Activated CD4-positive, alpha-beta T cell treated with anti-CD3 and anti-CD28 coated beads, Interleukin-2, amount 50 U/mL, for 4 hours (primary cell): ENCODE measurements at regions not wholly inside any gene's neighbourhood (a gene's known extent, or its start where the extent isn't known, plus 50 kb on each side); places are given as distances from the start of the nearest gene placed in this dataset.
"Not testable (repeated sequence)": the region's sequence is repeated elsewhere in the genome, so short reads cannot be mapped to it uniquely, and the experiment has no call there.

Experiments
- DNase-seq, 2 experiments: peaks; one replicate each; pipeline ENCODE4 v3.0.0-alpha.2; 2020

- DNase-seq = no peak
Observed at GRCh38 chr18:38644875-38645641, 1079.5 kb upstream of the CELF4 start.

- DNase-seq = no peak
Observed at GRCh38 chr18:38642711-38643110, 1077.1 kb upstream of the CELF4 start.

- not testable (repeated sequence) for DNase-seq
Observed at GRCh38 chr18:38639700-38640099, 1074.1 kb upstream of the CELF4 start.

- DNase-seq = no peak
Observed at GRCh38 chr18:38635709-38636430, 1070.3 kb upstream of the CELF4 start.

GRCh38 chr18:38634117-38634516, 1068.5 kb upstream of the CELF4 start:
- no peak for DNase-seq

- DNase-seq = no peak
Observed at GRCh38 chr18:38633333-38633732, 1067.7 kb upstream of the CELF4 start.

GRCh38 chr18:38619129-38619528, 1053.5 kb upstream of the CELF4 start:
- no peak for DNase-seq

GRCh38 chr18:38616306-38616705, 1050.7 kb upstream of the CELF4 start:
- DNase-seq = no peak

GRCh38 chr18:38612904-38613303, 1047.3 kb upstream of the CELF4 start:
- no peak for DNase-seq

GRCh38 chr18:38611036-38611964, 1045.7 kb upstream of the CELF4 start:
- no peak for DNase-seq

GRCh38 chr18:38606841-38607240, 1041.2 kb upstream of the CELF4 start:
- no peak for DNase-seq

GRCh38 chr18:38602341-38602740, 1036.7 kb upstream of the CELF4 start:
- no peak for DNase-seq

- DNase-seq = no peak
Observed at GRCh38 chr18:38587571-38587970, 1022.0 kb upstream of the CELF4 start.

GRCh38 chr18:38586327-38586726, 1020.7 kb upstream of the CELF4 start:
- no peak for DNase-seq

- DNase-seq = no peak
Observed at GRCh38 chr18:38579764-38580163, 1014.2 kb upstream of the CELF4 start.

GRCh38 chr18:38576916-38577315, 1011.3 kb upstream of the CELF4 start:
- no peak for DNase-seq

- no peak for DNase-seq
Observed at GRCh38 chr18:38576349-38576748, 1010.8 kb upstream of the CELF4 start.

- DNase-seq = no peak
Observed at GRCh38 chr18:38575648-38576047, 1010.0 kb upstream of the CELF4 start.

- DNase-seq = no peak
Observed at GRCh38 chr18:38575023-38575422, 1009.4 kb upstream of the CELF4 start.

GRCh38 chr18:38572554-38573111, 1007.0 kb upstream of the CELF4 start:
- no peak for DNase-seq

GRCh38 chr18:38571651-38572050, 1006.1 kb upstream of the CELF4 start:
- no peak for DNase-seq

GRCh38 chr18:38565513-38565912, 999.9 kb upstream of the CELF4 start:
- no peak for DNase-seq

- DNase-seq = no peak
Observed at GRCh38 chr18:38563396-38563980, 997.9 kb upstream of the CELF4 start.
